ENCODE measurements at regions not wholly inside any gene's neighbourhood (a gene's known extent, or its start where the extent isn't known, plus 50 kb on each side); places are given as distances from the start of the nearest gene placed in this dataset.
"Not testable (repeated sequence)": the region's sequence is repeated elsewhere in the genome, so short reads cannot be mapped to it uniquely, and the experiment has no call there.

- no peak for TF ChIP-seq EZH2 (IDR thresholded peaks at IDR 0.05; ENCODE audit: borderline replicate concordance, low read depth, low read length, severe bottlenecking)
- TF ChIP-seq, protein P1, sequence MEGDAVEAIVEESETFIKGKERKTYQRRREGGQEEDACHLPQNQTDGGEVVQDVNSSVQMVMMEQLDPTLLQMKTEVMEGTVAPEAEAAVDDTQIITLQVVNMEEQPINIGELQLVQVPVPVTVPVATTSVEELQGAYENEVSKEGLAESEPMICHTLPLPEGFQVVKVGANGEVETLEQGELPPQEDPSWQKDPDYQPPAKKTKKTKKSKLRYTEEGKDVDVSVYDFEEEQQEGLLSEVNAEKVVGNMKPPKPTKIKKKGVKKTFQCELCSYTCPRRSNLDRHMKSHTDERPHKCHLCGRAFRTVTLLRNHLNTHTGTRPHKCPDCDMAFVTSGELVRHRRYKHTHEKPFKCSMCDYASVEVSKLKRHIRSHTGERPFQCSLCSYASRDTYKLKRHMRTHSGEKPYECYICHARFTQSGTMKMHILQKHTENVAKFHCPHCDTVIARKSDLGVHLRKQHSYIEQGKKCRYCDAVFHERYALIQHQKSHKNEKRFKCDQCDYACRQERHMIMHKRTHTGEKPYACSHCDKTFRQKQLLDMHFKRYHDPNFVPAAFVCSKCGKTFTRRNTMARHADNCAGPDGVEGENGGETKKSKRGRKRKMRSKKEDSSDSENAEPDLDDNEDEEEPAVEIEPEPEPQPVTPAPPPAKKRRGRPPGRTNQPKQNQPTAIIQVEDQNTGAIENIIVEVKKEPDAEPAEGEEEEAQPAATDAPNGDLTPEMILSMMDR (IDR thresholded peaks at IDR 0.05; ENCODE audit: borderline replicate concordance, extremely low read depth, low read length, poor library complexity, severe bottlenecking): no peak
- no peak for DNase-seq
- H3K4me3 ChIP-seq (ENCODE audit: low read depth in 1 of 2, low read length in 2 of 2): no peak overlapping the region
Measured at GRCh38 chr2:63743170-63743981, 98.3 kb upstream of the UGP2 start.

DNA sequence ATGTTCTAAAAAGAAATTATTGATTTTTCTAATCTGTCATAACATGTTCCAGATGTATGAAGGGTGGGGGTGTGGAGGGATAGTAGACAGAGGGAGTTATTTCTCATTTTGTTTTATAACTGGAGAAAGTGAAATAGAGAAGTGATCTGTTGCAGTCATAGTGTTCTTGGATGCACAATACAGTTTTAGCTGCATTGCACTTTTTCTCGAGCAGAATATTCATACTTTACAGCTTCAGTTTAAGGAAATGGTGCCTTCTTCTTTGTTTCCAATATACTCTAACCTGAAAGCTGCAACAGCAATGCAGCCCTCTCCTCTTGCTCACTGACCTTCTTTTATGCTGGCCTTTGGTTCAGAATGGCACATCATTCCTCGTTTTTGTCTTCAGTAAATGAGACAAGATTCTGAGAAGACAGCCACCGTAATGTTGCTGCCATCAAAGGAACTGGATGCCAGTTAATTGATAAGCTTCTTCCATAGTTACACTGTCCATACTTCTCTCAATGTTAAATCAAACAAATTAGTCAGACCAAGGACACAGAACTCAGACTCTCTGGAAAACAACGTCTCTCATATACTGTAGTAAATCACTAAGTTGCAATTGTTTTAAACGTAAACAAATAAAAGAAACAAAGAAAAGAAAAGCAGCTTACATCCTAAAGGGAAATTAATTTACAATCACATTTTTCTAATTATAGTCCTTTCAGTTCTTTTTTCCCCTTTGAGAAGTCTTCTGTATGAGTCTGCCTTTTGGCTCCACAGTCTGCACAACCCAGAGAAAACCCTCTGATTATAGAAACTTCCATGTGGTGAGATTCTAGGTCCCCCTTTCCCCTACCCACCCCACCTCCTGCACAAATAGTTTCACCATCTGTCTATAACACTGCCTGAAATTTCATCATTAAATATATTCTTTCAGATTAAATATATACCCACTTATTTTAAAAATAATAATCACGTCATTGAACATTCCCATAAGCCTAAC is 97.4 kb upstream of the UGP2 start:
- DNase-seq (no peak), ATAC-seq (ENCODE audit: insufficient read depth, low read depth) (no peak)
- no peak overlapping the region for H3K9ac ChIP-seq (ENCODE audit: low read depth, low read length)
- TF ChIP-seq, protein P1 (IDR thresholded peaks at IDR 0.05; ENCODE audit: borderline replicate concordance, extremely low read depth, low read length, poor library complexity, severe bottlenecking): no peak
- TF ChIP-seq EZH2 (IDR thresholded peaks at IDR 0.05; ENCODE audit: borderline replicate concordance, low read depth, low read length, severe bottlenecking): no peak
- no peak overlapping the region for H2AFZ ChIP-seq (ENCODE audit: low read depth, low read length)
- no peak overlapping the region for H3K4me3 ChIP-seq (ENCODE audit: low read depth in 1 of 2, low read length in 2 of 2)
- H3K79me2 ChIP-seq (ENCODE audit: insufficient read depth, low read length): no peaks in the 10 kb centered on the region
- peaks cover 9% of the 10 kb centered on the region for H3K9me3 ChIP-seq (ENCODE audit: insufficient read depth, low read length, severe bottlenecking)
- H3K4me1 ChIP-seq (ENCODE audit: insufficient read depth, low read length): no peaks in the 10 kb centered on the region
- no peaks in the 10 kb centered on the region for H4K20me1 ChIP-seq (ENCODE audit: insufficient read depth, low read length)
- H3K27ac ChIP-seq (ENCODE audit: low read length): no peak overlapping the region
- H3K36me3 ChIP-seq (ENCODE audit: insufficient read depth, low read length): no peaks in the 10 kb centered on the region
- H3K4me2 ChIP-seq (ENCODE audit: insufficient read depth, low read length): no peak overlapping the region
- no peaks in the 10 kb centered on the region for H3K27me3 ChIP-seq (ENCODE audit: insufficient read depth, low read length, poor library complexity)

More at GRCh38 chr2:63743170-63743981, 98.3 kb upstream of the UGP2 start:
- Histone ChIP-seq H3K4me2 (ENCODE audit: insufficient read depth, low read length) (no peak overlapping the region), H3K9ac (ENCODE audit: low read depth, low read length) (no peak overlapping the region), H2AFZ (ENCODE audit: low read depth, low read length) (no peak overlapping the region), H3K79me2 (ENCODE audit: insufficient read depth, low read length) (no peaks in the 10 kb centered on the region), H4K20me1 (ENCODE audit: insufficient read depth, low read length) (no peaks in the 10 kb centered on the region), H3K4me1 (ENCODE audit: insufficient read depth, low read length) (no peaks in the 10 kb centered on the region), H3K27ac (ENCODE audit: low read length) (no peak overlapping the region), H3K36me3 (ENCODE audit: insufficient read depth, low read length) (no peaks in the 10 kb centered on the region), H3K9me3 (ENCODE audit: insufficient read depth, low read length, severe bottlenecking) (peaks cover 9% of the 10 kb centered on the region), H3K27me3 (ENCODE audit: insufficient read depth, low read length, poor library complexity) (no peaks in the 10 kb centered on the region)
- ATAC-seq (ENCODE audit: insufficient read depth, low read depth): no peak

- not testable (repeated sequence) for ATAC-seq (ENCODE audit: insufficient read depth, low read depth); H4K20me1 ChIP-seq (ENCODE audit: insufficient read depth, low read length); H3K36me3 ChIP-seq (ENCODE audit: insufficient read depth, low read length); H3K4me3 ChIP-seq (ENCODE audit: low read depth in 1 of 2, low read length in 2 of 2); H3K4me1 ChIP-seq (ENCODE audit: insufficient read depth, low read length); H2AFZ ChIP-seq (ENCODE audit: low read depth, low read length); H3K27me3 ChIP-seq (ENCODE audit: insufficient read depth, low read length, poor library complexity); DNase-seq; H3K79me2 ChIP-seq (ENCODE audit: insufficient read depth, low read length); H3K9me3 ChIP-seq (ENCODE audit: insufficient read depth, low read length, severe bottlenecking); H3K9ac ChIP-seq (ENCODE audit: low read depth, low read length); H3K27ac ChIP-seq (ENCODE audit: low read length); H3K4me2 ChIP-seq (ENCODE audit: insufficient read depth, low read length)
Measured at GRCh38 chr2:63746548-63746947, 95.1 kb upstream of the UGP2 start.

GRCh38 chr2:63751901-63752300 is 89.8 kb upstream of the UGP2 start:
- TF ChIP-seq, protein P1 (IDR thresholded peaks at IDR 0.05; ENCODE audit: borderline replicate concordance, extremely low read depth, low read length, poor library complexity, severe bottlenecking): no peak
- TF ChIP-seq EZH2 (IDR thresholded peaks at IDR 0.05; ENCODE audit: borderline replicate concordance, low read depth, low read length, severe bottlenecking): no peak
- no peak for ATAC-seq (ENCODE audit: insufficient read depth, low read depth)

More at GRCh38 chr2:63751901-63752300, 89.8 kb upstream of the UGP2 start:
- peaks cover 5% of the 10 kb centered on the region for H3K9me3 ChIP-seq (ENCODE audit: insufficient read depth, low read length, severe bottlenecking)
- no peaks in the 10 kb centered on the region for H3K79me2 ChIP-seq (ENCODE audit: insufficient read depth, low read length)
- no peak overlapping the region for H3K4me3 ChIP-seq (ENCODE audit: low read depth in 1 of 2, low read length in 2 of 2)
- no peaks in the 10 kb centered on the region for H3K27me3 ChIP-seq (ENCODE audit: insufficient read depth, low read length, poor library complexity)
- H3K4me2 ChIP-seq (ENCODE audit: insufficient read depth, low read length): no peak overlapping the region
- H3K27ac ChIP-seq (ENCODE audit: low read length): no peak overlapping the region
- H3K9ac ChIP-seq (ENCODE audit: low read depth, low read length): no peak overlapping the region
- DNase-seq: no peak
- no peaks in the 10 kb centered on the region for H4K20me1 ChIP-seq (ENCODE audit: insufficient read depth, low read length)
- no peaks in the 10 kb centered on the region for H3K36me3 ChIP-seq (ENCODE audit: insufficient read depth, low read length)
- H2AFZ ChIP-seq (ENCODE audit: low read depth, low read length): no peak overlapping the region
- H3K4me1 ChIP-seq (ENCODE audit: insufficient read depth, low read length): no peaks in the 10 kb centered on the region
